Embryonic facial prominence (tissue), 1 donor: ENCODE measurements at regions not wholly inside any gene's neighbourhood (a gene's known extent, or its start where the extent isn't known, plus 50 kb on each side); places are given as distances from the start of the nearest gene placed in this dataset.
"Not testable (repeated sequence)": the region's sequence is repeated elsewhere in the genome, so short reads cannot be mapped to it uniquely, and the experiment has no call there.

Experiments
- DNase-seq: peaks from one replicate; pipeline ENCODE4 v3.0.0-alpha.2; 2016; ENCODE audit errors: extremely low spot score

- DNase-seq, result no peak
These were observed 65.7 kb downstream of the SLITRK5 start for GRCh38 chr13:87736849-87737385.

GRCh38 chr13:87754097-87754496, 82.9 kb downstream of the SLITRK5 start:
- no peak for DNase-seq

- no peak for DNase-seq
These were observed 98.3 kb downstream of the SLITRK5 start for GRCh38 chr13:87769445-87769844.

GRCh38 chr13:87777387-87777786, 106.2 kb downstream of the SLITRK5 start:
- no peak for DNase-seq

- DNase-seq, result no peak
These were observed 107.0 kb downstream of the SLITRK5 start for GRCh38 chr13:87778128-87778527.

GRCh38 chr13:87779426-87779825, 108.3 kb downstream of the SLITRK5 start:
- DNase-seq, result no peak

- DNase-seq, result no peak
These were observed 112.2 kb downstream of the SLITRK5 start for GRCh38 chr13:87783366-87783765.

- no peak for DNase-seq
These were observed 117.2 kb downstream of the SLITRK5 start for GRCh38 chr13:87788363-87788762.

GRCh38 chr13:87792878-87793277, 121.7 kb downstream of the SLITRK5 start:
- no peak for DNase-seq

GRCh38 chr13:87798536-87798935, 127.4 kb downstream of the SLITRK5 start:
- DNase-seq, result no peak

- DNase-seq, result no peak
These were observed 139.2 kb downstream of the SLITRK5 start for GRCh38 chr13:87810391-87810801.

GRCh38 chr13:87810920-87811344, 139.8 kb downstream of the SLITRK5 start:
- DNase-seq, result no peak

GRCh38 chr13:87814403-87814802, 143.2 kb downstream of the SLITRK5 start:
- no peak for DNase-seq

GRCh38 chr13:87820241-87820640, 149.1 kb downstream of the SLITRK5 start:
- no peak for DNase-seq

- no peak for DNase-seq
These were observed 150.3 kb downstream of the SLITRK5 start for GRCh38 chr13:87821512-87821911.

- not testable (repeated sequence) for DNase-seq
These were observed 155.1 kb downstream of the SLITRK5 start for GRCh38 chr13:87826301-87826700.

GRCh38 chr13:87827479-87827878, 156.3 kb downstream of the SLITRK5 start:
- DNase-seq, result no peak

GRCh38 chr13:87837522-87837921, 166.4 kb downstream of the SLITRK5 start:
- DNase-seq, result no peak

- no peak for DNase-seq
These were observed 166.8 kb downstream of the SLITRK5 start for GRCh38 chr13:87837946-87838345.

- no peak for DNase-seq
These were observed 180.2 kb downstream of the SLITRK5 start for GRCh38 chr13:87851410-87851809.

GRCh38 chr13:87855553-87855952, 184.4 kb downstream of the SLITRK5 start:
- no peak for DNase-seq

- DNase-seq, result no peak
These were observed 188.1 kb downstream of the SLITRK5 start for GRCh38 chr13:87859261-87859660.

- DNase-seq, result no peak
These were observed 196.3 kb downstream of the SLITRK5 start for GRCh38 chr13:87867426-87867825.

GRCh38 chr13:87868731-87869130, 197.6 kb downstream of the SLITRK5 start:
- no peak for DNase-seq
